H9 (cell line): ENCODE measurements at regions not wholly inside any gene's neighbourhood (a gene's known extent, or its start where the extent isn't known, plus 50 kb on each side); places are given as distances from the start of the nearest gene placed in this dataset.

Experiments used
- DNase-seq: peaks from one replicate; pipeline ENCODE4 v3.0.0-alpha.2; 2017
- H2AFZ ChIP-seq: one replicate; pipeline ENCODE4 v1.6.1; 2013; ENCODE audit warnings: mild to moderate bottlenecking, low read length, control low read depth, moderate library complexity
- H2AK5ac ChIP-seq: 2 replicates; pipeline ENCODE4 v1.6.1; 2013; ENCODE audit warnings: low read length, control low read depth, mixed read lengths; ENCODE audit not compliant: insufficient read length
- H2BK120ac ChIP-seq: one replicate; pipeline ENCODE4 v1.6.1; 2013; ENCODE audit warnings: low read depth, mild to moderate bottlenecking, low read length, control low read depth, inconsistent platforms; ENCODE audit not compliant: poor library complexity, severe bottlenecking
- H2BK12ac ChIP-seq: 2 replicates; pipeline ENCODE4 v1.6.1; 2013; ENCODE audit warnings: low read length, control low read depth, mixed read lengths, low read depth; ENCODE audit not compliant: insufficient read length
- H2BK15ac ChIP-seq: 2 replicates; pipeline ENCODE4 v1.6.1; 2013; ENCODE audit warnings: low read depth, low read length, control low read depth
- H2BK20ac ChIP-seq: one replicate; pipeline ENCODE4 v1.6.1; 2013; ENCODE audit warnings: low read depth, mild to moderate bottlenecking, low read length, control low read depth, inconsistent platforms; ENCODE audit not compliant: poor library complexity, severe bottlenecking
- H2BK5ac ChIP-seq: 2 replicates; pipeline ENCODE4 v1.6.1; 2013; ENCODE audit warnings: low read length, control low read depth, mixed read lengths; ENCODE audit not compliant: insufficient read length
- H3K14ac ChIP-seq: 2 replicates; pipeline ENCODE4 v1.6.1; 2013; ENCODE audit warnings: low read length, control low read depth; ENCODE audit not compliant: insufficient read depth
- H3K18ac ChIP-seq: 2 replicates; pipeline ENCODE4 v1.6.1; 2013; ENCODE audit warnings: low read depth, mild to moderate bottlenecking, mixed read lengths, low read length, control low read depth; ENCODE audit not compliant: insufficient read length
- H3K23ac ChIP-seq: 2 replicates; pipeline ENCODE4 v1.6.1; 2013; ENCODE audit warnings: low read length, control low read depth, mixed read lengths, low read depth; ENCODE audit not compliant: insufficient read length
- H3K23me2 ChIP-seq: 2 replicates; pipeline ENCODE4 v1.6.1; 2013; ENCODE audit warnings: low read depth, mild to moderate bottlenecking, mixed read lengths, low read length, control low read depth; ENCODE audit not compliant: insufficient read length, poor library complexity, severe bottlenecking
- H3K27ac ChIP-seq: 2 replicates; pipeline ENCODE4 v1.5.1; 2013; ENCODE audit warnings: low read length, control low read depth, mixed read lengths, low read depth; ENCODE audit not compliant: insufficient read length
- H3K27me3 ChIP-seq: 2 replicates; pipeline ENCODE4 v1.6.1; 2013; ENCODE audit warnings: low read length, control low read depth, inconsistent platforms; ENCODE audit not compliant: insufficient read depth
- H3K4ac ChIP-seq: 2 replicates; pipeline ENCODE4 v1.6.1; 2013; ENCODE audit warnings: low read depth, mild to moderate bottlenecking, control low read depth, inconsistent platforms, low read length, moderate library complexity
- H3K4me1 ChIP-seq: 2 replicates; pipeline ENCODE4 v1.6.1; 2013; ENCODE audit warnings: low read length, control low read depth, inconsistent platforms; ENCODE audit not compliant: insufficient read depth
- H3K4me2 ChIP-seq: 2 replicates; pipeline ENCODE4 v1.6.1; 2013; ENCODE audit warnings: low read length, control low read depth, mixed read lengths; ENCODE audit not compliant: insufficient read length, insufficient read depth
- H3K56ac ChIP-seq: 2 replicates; pipeline ENCODE4 v1.6.1; 2013; ENCODE audit warnings: low read depth, mild to moderate bottlenecking, mixed read lengths, low read length, control low read depth; ENCODE audit not compliant: insufficient read length
- H3K79me1 ChIP-seq: 2 replicates; pipeline ENCODE4 v1.6.1; 2013; ENCODE audit warnings: low read depth, mild to moderate bottlenecking, moderate library complexity, low read length, control low read depth, inconsistent platforms; ENCODE audit not compliant: insufficient read depth, poor library complexity, severe bottlenecking
- H3K79me2 ChIP-seq: 2 replicates; pipeline ENCODE4 v1.6.1; 2013; ENCODE audit warnings: low read length, control low read depth, inconsistent platforms; ENCODE audit not compliant: insufficient read depth
- H3K9ac ChIP-seq: 2 replicates; pipeline ENCODE4 v1.6.1; 2013; ENCODE audit warnings: low read length, control low read depth, mixed read lengths; ENCODE audit not compliant: insufficient read length; ENCODE audit errors: extremely low read depth
- H3K9me3 ChIP-seq: one replicate; pipeline ENCODE4 v1.6.1; 2013; ENCODE audit warnings: low read depth, low read length, inconsistent platforms; ENCODE audit not compliant: control insufficient read depth
- H3T11ph ChIP-seq: one replicate; pipeline ENCODE4 v1.6.1; 2013; ENCODE audit warnings: mild to moderate bottlenecking, low read length, control low read depth, inconsistent platforms
- H4K20me1 ChIP-seq: one replicate; pipeline ENCODE4 v1.6.1; 2013; ENCODE audit not compliant: control insufficient read depth, insufficient read length, insufficient read depth
- H4K5ac ChIP-seq: 2 replicates; pipeline ENCODE4 v1.6.1; 2013; ENCODE audit warnings: low read depth, mild to moderate bottlenecking, mixed read lengths, low read length, control low read depth; ENCODE audit not compliant: insufficient read length
- H4K8ac ChIP-seq: replicated peaks from 2 replicates; pipeline ENCODE4 v1.6.1; 2013; ENCODE audit warnings: low read length, control low read depth, mixed read lengths, low read depth; ENCODE audit not compliant: insufficient read length
- H4K91ac ChIP-seq: 2 replicates; pipeline ENCODE4 v1.6.1; 2013; ENCODE audit warnings: low read depth, mild to moderate bottlenecking, moderate library complexity, mixed read lengths, low read length, control low read depth; ENCODE audit not compliant: insufficient read length
- H3K27ac Mint-ChIP-seq, 3 experiments: 2 replicates in 2 of 3; 3 replicates in 1 of 3; pipeline ENCODE4 v1.8.0; 2020 to 2021; ENCODE audit warnings: mixed read lengths in 3 of 3, mild to moderate bottlenecking in 1 of 3, moderate library complexity in 1 of 3
- H3K27me3 Mint-ChIP-seq: 2 replicates; pipeline ENCODE4 v1.8.0; 2021; ENCODE audit warnings: low read depth, mild to moderate bottlenecking, moderate library complexity, mixed read lengths
- H3K36me3 Mint-ChIP-seq, 3 experiments: 2 replicates in 2 of 3; 3 replicates in 1 of 3; pipeline ENCODE4 v1.8.0; 2020 to 2021; ENCODE audit warnings: low read depth in 3 of 3, mixed read lengths in 3 of 3; ENCODE audit not compliant: insufficient read depth in 1 of 3
- H3K4me1 Mint-ChIP-seq, 2 experiments: 2 replicates each; pipeline ENCODE4 v1.8.0; 2020; ENCODE audit warnings: mixed read lengths in 2 of 2
- H3K4me3 Mint-ChIP-seq, 2 experiments: 2 replicates in 1 of 2; 3 replicates in 1 of 2; pipeline ENCODE4 v1.8.0; 2020 to 2021; ENCODE audit warnings: mild to moderate bottlenecking in 2 of 2, mixed read lengths in 2 of 2, moderate library complexity in 1 of 2
- H3K9me3 Mint-ChIP-seq, 2 experiments: 2 replicates in 1 of 2; 3 replicates in 1 of 2; pipeline ENCODE4 v1.8.0; 2020; ENCODE audit warnings: mild to moderate bottlenecking in 2 of 2, mixed read lengths in 2 of 2, moderate library complexity in 1 of 2
- WGBS: extraction: QIAGEN DNeasy Blood & Tissue Kit; methylation state at CpG from one replicate; pipeline ENCODE4 v1.1.7; 2013; ENCODE audit warnings: missing lambda C conversion rate, low lambda C conversion rate, mixed read lengths; ENCODE audit not compliant: insufficient read length; ENCODE audit errors: extremely low coverage; 5-methylcytosine and 5-hydroxymethylcytosine counted together
- TF ChIP-seq, protein P1 (sequence below): fragments of 200-600 bp; sonication (generic); conservative IDR thresholded peaks from 3 replicates; pipeline ENCODE4 v1.8.0; 2021; ENCODE audit warnings: antibody characterized with exemption, mild to moderate bottlenecking

DNA sequence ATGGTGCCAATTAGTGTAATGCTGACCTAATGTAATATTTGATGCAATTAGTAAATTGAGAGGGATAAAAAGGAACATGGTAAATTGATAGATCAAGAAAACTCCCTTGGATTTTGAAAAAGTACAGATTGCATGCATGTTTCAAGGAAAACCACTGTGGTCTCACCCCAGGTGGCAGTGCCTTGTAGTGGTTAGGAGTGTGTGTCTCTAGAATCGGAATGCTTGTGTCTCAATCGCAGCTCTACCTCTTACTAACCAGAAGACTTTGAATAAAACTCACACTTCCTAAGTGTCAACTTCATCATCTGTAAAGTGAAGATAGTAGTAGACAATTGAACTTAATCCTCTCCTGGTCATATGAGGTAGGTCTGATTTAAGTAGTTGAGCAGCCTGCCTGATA is 128.9 kb upstream of the GOT2 start:
- no peaks in the 10 kb centered on the region for H4K20me1 ChIP-seq
- no peak for DNase-seq
- H3K4me1 ChIP-seq = peaks cover 13% of the 10 kb centered on the region; the same call in 1 of the 2 replicates
- H3K23me2 ChIP-seq = no peaks in the 10 kb centered on the region
- no peak overlapping the region for H3K18ac ChIP-seq
- H2BK5ac ChIP-seq = no peak overlapping the region
- no peak overlapping the region for H3K9ac ChIP-seq
- Mint-ChIP-seq H3K4me1 (peaks cover 60 to 70% of the 10 kb centered on the region in 2 experiments), H3K9me3 (peaks cover 3 to 7% of the 10 kb centered on the region in 2 experiments; a peak in 4 of 5 replicates), H3K27me3 (no peaks in the 10 kb centered on the region), H3K4me3 (peak overlapping the region; percentile 35 to 37; a peak in 2 of 5 replicates), H3K27ac (peak overlapping the region; percentile 95 to 99 (median 95); a peak in 6 of 7 replicates), H3K36me3 (peaks cover 6 to 17% (median 7%) of the 10 kb centered on the region in 3 experiments; a peak in 6 of 7 replicates)
- H3K27ac ChIP-seq = peak overlapping the region; percentile 90
- no peaks in the 10 kb centered on the region for H3K9me3 ChIP-seq
- H2BK12ac ChIP-seq = no peak overlapping the region
- no peaks in the 10 kb centered on the region for H3K27me3 ChIP-seq
- no peak overlapping the region for H3T11ph ChIP-seq
- no peak overlapping the region for H4K91ac ChIP-seq
- H2AK5ac ChIP-seq = no peak overlapping the region
- no CpG with 5 or more reads among the region's 2 CpGs for WGBS
- H2BK20ac ChIP-seq = no peak overlapping the region
- H3K56ac ChIP-seq = no peak overlapping the region
- H2BK15ac ChIP-seq = no peak overlapping the region
- H4K5ac ChIP-seq = no peak overlapping the region
- 0 out of 2 replicates have a peak, but pooled peaks cover 3% of the 10 kb centered on the region for H3K79me2 ChIP-seq
- no peaks in the 10 kb centered on the region for H3K79me1 ChIP-seq
- H3K4me2 ChIP-seq = peak overlapping the region; percentile 59
- H2BK120ac ChIP-seq = no peak overlapping the region
- H4K8ac ChIP-seq = no peak overlapping the region
- no peak overlapping the region for H3K23ac ChIP-seq
- H3K14ac ChIP-seq = no peak overlapping the region
- H2AFZ ChIP-seq = no peak overlapping the region
- TF ChIP-seq, protein P1, sequence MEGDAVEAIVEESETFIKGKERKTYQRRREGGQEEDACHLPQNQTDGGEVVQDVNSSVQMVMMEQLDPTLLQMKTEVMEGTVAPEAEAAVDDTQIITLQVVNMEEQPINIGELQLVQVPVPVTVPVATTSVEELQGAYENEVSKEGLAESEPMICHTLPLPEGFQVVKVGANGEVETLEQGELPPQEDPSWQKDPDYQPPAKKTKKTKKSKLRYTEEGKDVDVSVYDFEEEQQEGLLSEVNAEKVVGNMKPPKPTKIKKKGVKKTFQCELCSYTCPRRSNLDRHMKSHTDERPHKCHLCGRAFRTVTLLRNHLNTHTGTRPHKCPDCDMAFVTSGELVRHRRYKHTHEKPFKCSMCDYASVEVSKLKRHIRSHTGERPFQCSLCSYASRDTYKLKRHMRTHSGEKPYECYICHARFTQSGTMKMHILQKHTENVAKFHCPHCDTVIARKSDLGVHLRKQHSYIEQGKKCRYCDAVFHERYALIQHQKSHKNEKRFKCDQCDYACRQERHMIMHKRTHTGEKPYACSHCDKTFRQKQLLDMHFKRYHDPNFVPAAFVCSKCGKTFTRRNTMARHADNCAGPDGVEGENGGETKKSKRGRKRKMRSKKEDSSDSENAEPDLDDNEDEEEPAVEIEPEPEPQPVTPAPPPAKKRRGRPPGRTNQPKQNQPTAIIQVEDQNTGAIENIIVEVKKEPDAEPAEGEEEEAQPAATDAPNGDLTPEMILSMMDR = no peak
- H3K4ac ChIP-seq = no peak overlapping the region
